Neural cell (in vitro differentiated cells): ENCODE measurements at regions not wholly inside any gene's neighbourhood (a gene's known extent, or its start where the extent isn't known, plus 50 kb on each side); places are given as distances from the start of the nearest gene placed in this dataset.

ENCODE experiments used
- H2AFZ ChIP-seq: fragments of 200-600, 300-800 bp; sonication (generic), shearing (Covaris generic); 2 replicates; pipeline ENCODE4 v1.6.0; 2014; ENCODE audit warnings: low read depth, mild to moderate bottlenecking, antibody characterized with exemption, low read length, moderate library complexity
- H3F3A ChIP-seq: fragments of 200-600 bp; shearing (Covaris generic); 2 replicates; pipeline ENCODE4 v1.6.1; 2016; ENCODE audit warnings: mild to moderate bottlenecking, moderate library complexity, mixed read lengths, antibody characterized with exemption, low read length; ENCODE audit not compliant: insufficient read depth, poor library complexity, severe bottlenecking
- H3K27ac ChIP-seq: fragments of 200-600, 300-800 bp; sonication (generic), shearing (Covaris generic); 2 replicates; pipeline ENCODE4 v1.5.1; 2014; ENCODE audit warnings: mild to moderate bottlenecking, low read length, moderate library complexity
- H3K27me3 ChIP-seq: fragments of 300-800, 200-600 bp; sonication (generic), shearing (Covaris generic); 2 replicates; pipeline ENCODE4 v1.6.0; 2014; ENCODE audit warnings: mild to moderate bottlenecking, low read depth, low read length, moderate library complexity; ENCODE audit not compliant: insufficient read depth
- H3K36me3 ChIP-seq: fragments of 300-800, 200-600 bp; sonication (generic), shearing (Covaris generic); 2 replicates; pipeline ENCODE4 v1.5.1; 2014; ENCODE audit warnings: mild to moderate bottlenecking, antibody characterized with exemption, low read length, moderate library complexity; ENCODE audit not compliant: insufficient read depth
- H3K4me2 ChIP-seq: fragments of 300-800, 200-600 bp; sonication (generic), shearing (Covaris generic); 2 replicates; pipeline ENCODE4 v1.6.0; 2014; ENCODE audit warnings: mild to moderate bottlenecking, low read length
- H3K4me3 ChIP-seq: fragments of 300-800, 200-600 bp; sonication (generic), shearing (Covaris generic); 2 replicates; pipeline ENCODE4 v1.5.1; 2014; ENCODE audit warnings: mild to moderate bottlenecking, low read length, moderate library complexity
- H3K79me2 ChIP-seq: fragments of 200-600 bp; shearing (Covaris generic); replicated peaks from 2 replicates; pipeline ENCODE4 v1.6.0; 2014; ENCODE audit warnings: mild to moderate bottlenecking, low read length, moderate library complexity; ENCODE audit not compliant: insufficient read depth
- H3K9ac ChIP-seq: fragments of 300-800, 200-600 bp; sonication (generic), shearing (Covaris generic); 2 replicates; pipeline ENCODE4 v1.6.1; 2016; ENCODE audit warnings: mild to moderate bottlenecking, low read length, mixed read lengths
- H3K9me2 ChIP-seq: fragments of 200-600 bp; shearing (Covaris generic); 2 replicates; pipeline ENCODE4 v1.6.1; 2016; ENCODE audit warnings: mild to moderate bottlenecking, low read length, mixed read lengths; ENCODE audit not compliant: insufficient read depth
- H3K9me3 ChIP-seq: fragments of 200-600, 300-800 bp; sonication (generic), shearing (Covaris generic); 2 replicates; pipeline ENCODE4 v1.6.1; 2016; ENCODE audit warnings: mild to moderate bottlenecking, mixed run types, low read length, moderate library complexity, mixed read lengths
- H4K20me1 ChIP-seq: fragments of 200-600 bp; shearing (Covaris generic); 2 replicates; pipeline ENCODE4 v1.6.1; 2016; ENCODE audit warnings: mild to moderate bottlenecking, mixed run types; ENCODE audit not compliant: insufficient read depth
- CTCF ChIP-seq: fragments of 450-650 bp; IDR thresholded peaks from 2 replicates; pipeline ENCODE4 v1.5.1; 2014; ENCODE audit warnings: antibody characterized with exemption, mild to moderate bottlenecking, moderate library complexity; ENCODE audit not compliant: poor library complexity, severe bottlenecking
- EP300 ChIP-seq: fragments of 450-650 bp; conservative IDR thresholded peaks from 2 replicates; pipeline ENCODE4 v1.6.1; 2014; ENCODE audit warnings: antibody characterized with exemption, mild to moderate bottlenecking, moderate library complexity; ENCODE audit not compliant: poor library complexity, severe bottlenecking
- EZH2 ChIP-seq: fragments of 200-600, 300-800 bp; shearing (Covaris generic), sonication (generic); IDR thresholded peaks from 2 replicates; pipeline ENCODE4 v1.6.1; 2014; ENCODE audit warnings: antibody characterized with exemption, low read length, borderline replicate concordance, mild to moderate bottlenecking; ENCODE audit not compliant: insufficient read depth, poor library complexity, severe bottlenecking
- POLR2AphosphoS5 ChIP-seq: IDR thresholded peaks from 2 replicates; pipeline ENCODE4 v1.6.1; 2012
- REST ChIP-seq: IDR thresholded peaks from 2 replicates; pipeline ENCODE4 v1.6.1; 2012; ENCODE audit warnings: borderline replicate concordance
- SMC3 ChIP-seq: fragments of 450-650 bp; conservative IDR thresholded peaks from 2 replicates; pipeline ENCODE4 v1.6.1; 2014; ENCODE audit warnings: antibody characterized with exemption, mild to moderate bottlenecking, moderate library complexity; ENCODE audit not compliant: poor library complexity

- Histone ChIP-seq H4K20me1 (no peaks in the 10 kb centered on the region), H3K4me2 (no peak overlapping the region), H3K27me3 (no peaks in the 10 kb centered on the region), H3K27ac (no peak overlapping the region), H3K36me3 (no peaks in the 10 kb centered on the region), H2AFZ (no peak overlapping the region), H3K9me3 (no peaks in the 10 kb centered on the region), H3F3A (no peaks in the 10 kb centered on the region), H3K9me2 (no peaks in the 10 kb centered on the region), H3K4me3 (no peak overlapping the region), H3K9ac (no peak overlapping the region), H3K79me2 (no peaks in the 10 kb centered on the region)
- TF ChIP-seq POLR2AphosphoS5 (no peak), REST (no peak), CTCF (no peak), EP300 (no peak), EZH2 (no peak), SMC3 (no peak)
Observed at GRCh38 chr2:188645986-188646385, 328.2 kb upstream of the COL3A1 start.

- no peak for TF ChIP-seq REST
- no peak overlapping the region for H3K4me2 ChIP-seq
- H3K27ac ChIP-seq, result no peak overlapping the region
- no peaks in the 10 kb centered on the region for H3K79me2 ChIP-seq
- no peaks in the 10 kb centered on the region for H3F3A ChIP-seq
- H3K4me3 ChIP-seq, result no peak overlapping the region
- no peaks in the 10 kb centered on the region for H3K9me3 ChIP-seq
- no peaks in the 10 kb centered on the region for H4K20me1 ChIP-seq
- no peaks in the 10 kb centered on the region for H3K36me3 ChIP-seq
- no peaks in the 10 kb centered on the region for H3K9me2 ChIP-seq
- no peaks in the 10 kb centered on the region for H3K27me3 ChIP-seq
- H2AFZ ChIP-seq, result no peak overlapping the region
- no peak overlapping the region for H3K9ac ChIP-seq
Observed at GRCh38 chr2:188647430-188648070, 326.6 kb upstream of the COL3A1 start.
